ENCODE measurements at regions not wholly inside any gene's neighbourhood (a gene's known extent, or its start where the extent isn't known, plus 50 kb on each side); places are given as distances from the start of the nearest gene placed in this dataset.
"Not testable (repeated sequence)": the region's sequence is repeated elsewhere in the genome, so short reads cannot be mapped to it uniquely, and the experiment has no call there.

DNA sequence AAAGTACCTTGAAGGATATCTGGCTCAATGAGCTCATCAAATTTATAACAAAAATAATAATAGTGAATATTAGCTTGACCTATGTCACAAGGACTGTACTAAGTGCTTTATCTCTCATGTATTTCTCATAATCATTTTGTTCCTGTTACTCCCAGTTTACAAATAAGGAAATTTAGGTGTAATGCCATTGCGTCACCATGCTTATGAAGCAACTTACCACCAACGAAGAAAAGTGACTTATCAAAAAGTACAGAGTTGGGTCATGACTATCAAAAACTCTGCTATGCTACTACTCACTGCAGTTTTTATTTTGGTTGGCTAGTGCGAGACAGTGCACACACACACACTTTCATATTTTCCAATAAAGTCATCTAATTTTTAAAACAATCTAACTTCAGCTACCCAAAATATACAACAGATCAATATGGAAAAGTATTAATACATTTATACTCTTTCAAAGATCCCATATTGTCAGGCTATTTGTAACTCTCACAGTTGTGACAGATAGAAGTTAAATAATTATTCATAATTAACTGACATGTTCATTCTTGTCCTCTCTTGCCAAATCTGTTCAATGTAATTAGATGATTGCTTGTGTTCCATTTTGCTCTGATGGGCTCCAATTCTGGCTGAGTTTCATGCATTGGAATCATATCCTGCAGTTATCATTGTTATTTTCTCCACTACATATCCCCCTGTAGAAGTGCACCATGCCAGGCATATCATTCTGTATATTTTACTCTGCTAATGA lies 119.4 kb downstream of the KCNJ2 start:
- H3K36me3 ChIP-seq (ENCODE audit: low read depth, low read length): no peaks in the 10 kb centered on the region
- DNase-seq (no peak), ATAC-seq (no peak)
- no peak overlapping the region for H2AFZ ChIP-seq (ENCODE audit: low read length)
- no TSS peak for BruUV-seq (replicated peaks)
- ChIA-PET CTCF (no interaction called here), POLR2A (ENCODE audit: unreplicated experiment) (no interaction called here)
- H3K9me3 ChIP-seq (ENCODE audit: low read length): no peaks in the 10 kb centered on the region
- TF ChIP-seq EZH2 (IDR thresholded peaks at IDR 0.05; ENCODE audit: low read length, unreplicated experiment): no peak
- TF ChIP-seq, protein P1, sequence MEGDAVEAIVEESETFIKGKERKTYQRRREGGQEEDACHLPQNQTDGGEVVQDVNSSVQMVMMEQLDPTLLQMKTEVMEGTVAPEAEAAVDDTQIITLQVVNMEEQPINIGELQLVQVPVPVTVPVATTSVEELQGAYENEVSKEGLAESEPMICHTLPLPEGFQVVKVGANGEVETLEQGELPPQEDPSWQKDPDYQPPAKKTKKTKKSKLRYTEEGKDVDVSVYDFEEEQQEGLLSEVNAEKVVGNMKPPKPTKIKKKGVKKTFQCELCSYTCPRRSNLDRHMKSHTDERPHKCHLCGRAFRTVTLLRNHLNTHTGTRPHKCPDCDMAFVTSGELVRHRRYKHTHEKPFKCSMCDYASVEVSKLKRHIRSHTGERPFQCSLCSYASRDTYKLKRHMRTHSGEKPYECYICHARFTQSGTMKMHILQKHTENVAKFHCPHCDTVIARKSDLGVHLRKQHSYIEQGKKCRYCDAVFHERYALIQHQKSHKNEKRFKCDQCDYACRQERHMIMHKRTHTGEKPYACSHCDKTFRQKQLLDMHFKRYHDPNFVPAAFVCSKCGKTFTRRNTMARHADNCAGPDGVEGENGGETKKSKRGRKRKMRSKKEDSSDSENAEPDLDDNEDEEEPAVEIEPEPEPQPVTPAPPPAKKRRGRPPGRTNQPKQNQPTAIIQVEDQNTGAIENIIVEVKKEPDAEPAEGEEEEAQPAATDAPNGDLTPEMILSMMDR (conservative IDR thresholded peaks at IDR 0.05; ENCODE audit: low read depth, low read length): no peak
- no peak for TF ChIP-seq EZH2phosphoT487 (IDR thresholded peaks at IDR 0.05; ENCODE audit: borderline replicate concordance, low read length)
- no peaks in the 10 kb centered on the region for H4K20me1 ChIP-seq (ENCODE audit: low read length)
- H3K4me1 ChIP-seq (ENCODE audit: insufficient read depth, low read length): no peaks in the 10 kb centered on the region
- intact Hi-C loops (cut with micrococcal nuclease): no loop called here
- H3F3A ChIP-seq (ENCODE audit: low read length, unreplicated experiment): no peaks in the 10 kb centered on the region
- no peak overlapping the region for H3K9ac ChIP-seq (ENCODE audit: low read length)
- H3K79me2 ChIP-seq (ENCODE audit: low read length): no peaks in the 10 kb centered on the region
- no peak overlapping the region for H3K4me2 ChIP-seq (ENCODE audit: low read length)
- H3K9me2 ChIP-seq (replicated peaks; ENCODE audit: low read length): no peaks in the 10 kb centered on the region
- no peak overlapping the region for H3K27ac ChIP-seq (ENCODE audit: low read length)
- no peak overlapping the region for H3K4me3 ChIP-seq (ENCODE audit: low read length)
- no peaks in the 10 kb centered on the region for H3K27me3 ChIP-seq (ENCODE audit: low read length)

DNA sequence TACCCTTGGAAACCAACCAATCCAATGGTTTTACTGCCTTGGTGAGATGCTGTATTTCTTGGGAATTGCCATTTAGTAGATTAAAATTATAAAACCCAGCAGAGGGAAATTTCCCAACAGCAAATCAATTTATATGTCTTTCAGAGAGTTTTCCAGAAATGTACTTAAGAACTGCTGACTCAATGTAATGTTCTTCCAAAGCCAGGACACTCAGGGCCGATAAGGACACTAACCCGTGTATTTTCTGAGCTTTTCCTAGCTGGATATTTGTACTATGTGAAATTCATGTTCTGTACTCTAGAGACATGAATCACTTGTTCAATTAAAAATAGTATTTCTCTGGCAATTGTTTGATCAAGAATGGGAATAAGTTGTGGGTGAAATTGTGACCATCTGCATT lies 121.4 kb downstream of the KCNJ2 start:
- Histone ChIP-seq H3K79me2 (ENCODE audit: low read length) (no peaks in the 10 kb centered on the region), H3K27ac (ENCODE audit: low read length) (no peak overlapping the region), H3K9ac (ENCODE audit: low read length) (no peak overlapping the region), H2AFZ (ENCODE audit: low read length) (no peak overlapping the region), H3K4me1 (ENCODE audit: insufficient read depth, low read length) (no peaks in the 10 kb centered on the region), H3K4me3 (ENCODE audit: low read length) (no peak overlapping the region), H3F3A (ENCODE audit: low read length, unreplicated experiment) (no peaks in the 10 kb centered on the region), H3K9me2 (replicated peaks; ENCODE audit: low read length) (no peaks in the 10 kb centered on the region), H3K36me3 (ENCODE audit: low read depth, low read length) (no peaks in the 10 kb centered on the region), H3K4me2 (ENCODE audit: low read length) (no peak overlapping the region), H3K27me3 (ENCODE audit: low read length) (no peaks in the 10 kb centered on the region), H3K9me3 (ENCODE audit: low read length) (no peaks in the 10 kb centered on the region), H4K20me1 (ENCODE audit: low read length) (no peaks in the 10 kb centered on the region)
- no peak for ATAC-seq
- intact Hi-C loops (cut with micrococcal nuclease): no loop called here
- TF ChIP-seq EZH2 (IDR thresholded peaks at IDR 0.05; ENCODE audit: low read length, unreplicated experiment) (no peak), EZH2phosphoT487 (IDR thresholded peaks at IDR 0.05; ENCODE audit: borderline replicate concordance, low read length) (no peak)
- TF ChIP-seq, protein P1 (conservative IDR thresholded peaks at IDR 0.05; ENCODE audit: low read depth, low read length): no peak
- ChIA-PET POLR2A (ENCODE audit: unreplicated experiment) (no interaction called here), CTCF (no interaction called here)
- BruUV-seq (replicated peaks): no TSS peak
- no peak for DNase-seq

DNA sequence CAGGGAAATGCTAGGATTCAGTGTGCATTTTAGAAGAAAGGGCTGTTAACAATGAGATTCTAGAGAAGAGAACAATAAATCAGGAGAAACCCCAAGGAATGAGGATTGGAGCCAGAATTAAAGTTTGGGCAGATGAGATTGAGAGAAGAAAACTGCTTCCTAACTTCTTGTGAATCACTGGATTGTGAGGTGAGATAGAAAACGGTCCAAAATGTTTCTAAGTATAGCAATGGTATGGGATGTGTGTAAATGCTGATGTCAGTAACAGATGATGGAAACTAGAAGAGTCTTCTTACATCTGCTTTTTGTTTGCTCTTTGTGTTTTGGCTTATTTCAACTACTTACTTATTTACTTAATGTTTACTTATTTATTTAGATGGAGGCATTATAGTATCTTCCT lies 123.0 kb downstream of the KCNJ2 start:
- H3F3A ChIP-seq (ENCODE audit: low read length, unreplicated experiment): no peaks in the 10 kb centered on the region
- no peaks in the 10 kb centered on the region for H3K36me3 ChIP-seq (ENCODE audit: low read depth, low read length)
- ATAC-seq (no peak), DNase-seq (no peak)
- no peak overlapping the region for H3K4me2 ChIP-seq (ENCODE audit: low read length)
- H3K4me3 ChIP-seq (ENCODE audit: low read length): no peak overlapping the region
- ChIA-PET POLR2A (ENCODE audit: unreplicated experiment) (no interaction called here), CTCF (no interaction called here)
- no peaks in the 10 kb centered on the region for H3K9me2 ChIP-seq (replicated peaks; ENCODE audit: low read length)
- H3K9ac ChIP-seq (ENCODE audit: low read length): no peak overlapping the region
- H3K27ac ChIP-seq (ENCODE audit: low read length): no peak overlapping the region
- H3K79me2 ChIP-seq (ENCODE audit: low read length): no peaks in the 10 kb centered on the region
- H4K20me1 ChIP-seq (ENCODE audit: low read length): no peaks in the 10 kb centered on the region
- TF ChIP-seq, protein P1 (conservative IDR thresholded peaks at IDR 0.05; ENCODE audit: low read depth, low read length): no peak
- TF ChIP-seq EZH2phosphoT487 (IDR thresholded peaks at IDR 0.05; ENCODE audit: borderline replicate concordance, low read length) (no peak), EZH2 (IDR thresholded peaks at IDR 0.05; ENCODE audit: low read length, unreplicated experiment) (no peak)
- intact Hi-C loops (cut with micrococcal nuclease): no loop called here
- no peaks in the 10 kb centered on the region for H3K27me3 ChIP-seq (ENCODE audit: low read length)
- BruUV-seq (replicated peaks): no TSS peak
- no peaks in the 10 kb centered on the region for H3K9me3 ChIP-seq (ENCODE audit: low read length)
- no peak overlapping the region for H2AFZ ChIP-seq (ENCODE audit: low read length)
- H3K4me1 ChIP-seq (ENCODE audit: insufficient read depth, low read length): no peaks in the 10 kb centered on the region

DNA sequence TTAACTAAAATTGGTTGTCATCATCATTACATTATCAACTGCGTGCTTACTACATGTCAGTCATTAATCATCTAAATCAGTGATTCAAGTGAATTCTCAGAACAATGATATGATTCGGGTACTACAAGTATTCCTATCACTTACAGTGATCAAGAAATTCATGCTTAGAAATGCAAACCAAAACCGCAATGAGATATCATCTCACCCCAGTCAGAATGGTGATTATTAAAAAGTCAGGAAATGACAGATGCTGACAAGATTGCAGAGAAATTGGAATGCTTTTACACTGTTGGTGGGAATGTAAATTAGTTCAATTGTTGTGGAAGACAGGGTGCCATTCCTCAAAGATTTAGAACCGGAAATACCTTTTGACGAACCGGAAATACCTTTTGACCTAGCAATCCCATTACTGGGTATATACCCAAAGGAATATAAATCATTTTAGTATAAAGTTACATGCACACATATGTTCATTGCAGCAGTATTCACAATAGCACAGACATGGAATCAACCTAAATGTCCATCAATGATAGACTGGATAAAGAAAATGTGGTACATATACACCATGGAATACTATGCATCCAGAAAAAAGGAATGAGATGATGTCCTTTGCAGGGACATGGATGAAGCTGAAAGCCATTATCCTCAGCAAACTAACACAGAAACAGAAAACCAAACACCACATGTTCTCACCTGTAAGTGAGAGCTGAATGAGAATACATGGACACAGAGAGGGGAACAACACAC lies 124.4 kb downstream of the KCNJ2 start:
- H3K36me3 ChIP-seq (ENCODE audit: low read depth, low read length); H3K4me3 ChIP-seq (ENCODE audit: low read length); H3K4me1 ChIP-seq (ENCODE audit: insufficient read depth, low read length); POLR2A ChIA-PET (ENCODE audit: unreplicated experiment); CTCF ChIA-PET; H3K9me3 ChIP-seq (ENCODE audit: low read length); H3K27me3 ChIP-seq (ENCODE audit: low read length); intact Hi-C loops (cut with micrococcal nuclease); H2AFZ ChIP-seq (ENCODE audit: low read length); ATAC-seq; H4K20me1 ChIP-seq (ENCODE audit: low read length); BruUV-seq (replicated peaks); H3F3A ChIP-seq (ENCODE audit: low read length, unreplicated experiment); H3K4me2 ChIP-seq (ENCODE audit: low read length); H3K9me2 ChIP-seq (replicated peaks; ENCODE audit: low read length); H3K79me2 ChIP-seq (ENCODE audit: low read length); H3K27ac ChIP-seq (ENCODE audit: low read length); DNase-seq; H3K9ac ChIP-seq (ENCODE audit: low read length): not testable (repeated sequence)
